ENCODE measurements at regions not wholly inside any gene's neighbourhood (a gene's known extent, or its start where the extent isn't known, plus 50 kb on each side); places are given as distances from the start of the nearest gene placed in this dataset.
A peak's percentile ranks its signal among the peaks of the same experiment; 100 is the strongest.
"Not testable (repeated sequence)": the region's sequence is repeated elsewhere in the genome, so short reads cannot be mapped to it uniquely, and the experiment has no call there.

DNA sequence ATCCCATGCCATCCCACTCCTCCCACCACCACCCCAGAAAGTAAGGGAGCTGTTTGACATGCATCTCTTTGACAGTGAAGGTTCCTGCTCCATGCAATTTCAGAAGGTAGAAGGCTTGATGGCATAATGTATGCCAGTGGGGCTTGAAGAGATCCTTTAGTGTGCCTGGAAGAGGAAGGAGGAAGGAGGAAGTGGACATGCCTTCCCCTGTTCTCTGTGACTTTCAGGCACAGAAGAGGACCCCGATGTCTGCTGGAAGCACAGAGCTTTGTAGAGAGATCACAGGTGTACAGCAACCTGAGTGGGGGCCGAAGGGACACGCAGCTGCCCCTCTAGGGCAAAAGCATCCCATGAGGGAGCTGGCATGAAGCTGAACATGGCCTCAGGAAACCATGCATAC lies 171.6 kb downstream of the CD47 start:
- no peak overlapping the region for H3K27ac ChIP-seq (ENCODE audit: low read depth in 1 of 2, low read length in 1 of 2)
- WGBS = 82% methylated on average over 3 of the region's 3 CpGs
- H3K27me3 ChIP-seq (ENCODE audit: control insufficient read depth in 2 of 2, insufficient read depth in 1 of 2, low read length in 1 of 2) = no peaks in the 10 kb centered on the region
- H3K9me3 ChIP-seq (ENCODE audit: control insufficient read depth in 2 of 2, insufficient read depth in 1 of 2, low read length in 1 of 2) = no peaks in the 10 kb centered on the region
- H3K4me1 ChIP-seq (ENCODE audit: control insufficient read depth in 2 of 2, insufficient read depth in 2 of 2, low read length in 2 of 2) = no peaks in the 10 kb centered on the region
- H3K36me3 ChIP-seq (ENCODE audit: control insufficient read depth in 2 of 2, insufficient read depth in 2 of 2, low read length in 1 of 2) = no peaks in the 10 kb centered on the region
- no peak for DNase-seq (ENCODE audit: low read depth in 6 of 9, low spot score in 9 of 9)
- no peak overlapping the region for H3K4me3 ChIP-seq (ENCODE audit: low read length in 2 of 2)

DNA sequence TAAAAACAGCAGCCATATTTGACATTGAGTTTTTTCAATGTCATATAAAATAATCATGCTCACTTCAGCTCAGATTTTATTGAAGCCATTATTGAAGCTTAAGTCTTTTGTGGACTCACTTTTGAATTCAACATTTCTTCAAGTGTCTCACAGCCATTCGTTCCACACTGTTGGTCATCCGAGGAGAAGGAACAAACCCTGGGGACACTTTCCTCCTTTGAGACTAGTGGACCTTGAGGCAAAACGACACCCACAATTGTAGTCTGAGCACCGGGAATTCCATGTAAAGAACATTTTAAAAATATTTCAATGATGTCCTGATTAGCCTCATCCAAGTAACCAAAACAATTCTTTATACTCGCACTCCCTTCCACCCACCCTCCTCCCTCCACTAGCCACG lies 174.7 kb downstream of the CD47 start:
- Histone ChIP-seq H3K36me3 (ENCODE audit: control insufficient read depth in 2 of 2, insufficient read depth in 2 of 2, low read length in 1 of 2) (no peaks in the 10 kb centered on the region), H3K4me1 (ENCODE audit: control insufficient read depth in 2 of 2, insufficient read depth in 2 of 2, low read length in 2 of 2) (peaks cover 0 to 3% of the 10 kb centered on the region in 2 donors), H3K27ac (ENCODE audit: low read depth in 1 of 2, low read length in 1 of 2) (no peak overlapping the region), H3K9me3 (ENCODE audit: control insufficient read depth in 2 of 2, insufficient read depth in 1 of 2, low read length in 1 of 2) (no peaks in the 10 kb centered on the region), H3K4me3 (ENCODE audit: low read length in 2 of 2) (no peak overlapping the region), H3K27me3 (ENCODE audit: control insufficient read depth in 2 of 2, insufficient read depth in 1 of 2, low read length in 1 of 2) (no peaks in the 10 kb centered on the region)
- 94% methylated on average over 6 of the region's 6 CpGs for WGBS
- DNase-seq (ENCODE audit: low read depth in 6 of 9, low spot score in 9 of 9) = no peak

DNA sequence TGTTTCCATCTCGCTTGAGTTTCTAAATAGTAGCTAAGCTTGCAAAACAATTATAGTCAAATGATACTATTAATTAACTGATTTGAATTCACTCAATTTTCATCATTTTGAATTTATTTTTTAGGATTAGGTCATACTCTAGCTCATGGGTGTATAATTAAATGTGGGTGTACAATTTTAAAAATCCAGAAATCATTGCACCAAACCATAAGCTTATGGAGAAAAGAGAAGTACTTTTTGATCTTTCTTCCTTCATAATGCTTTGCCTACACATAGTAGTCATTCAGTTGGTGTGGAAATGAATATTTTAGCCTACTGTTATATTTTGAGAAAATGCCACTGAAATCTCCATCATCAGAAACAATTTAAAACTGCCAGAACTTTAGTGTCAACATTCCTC lies 175.1 kb downstream of the CD47 start:
- Histone ChIP-seq H3K36me3 (ENCODE audit: control insufficient read depth in 2 of 2, insufficient read depth in 2 of 2, low read length in 1 of 2) (no peaks in the 10 kb centered on the region), H3K4me1 (ENCODE audit: control insufficient read depth in 2 of 2, insufficient read depth in 2 of 2, low read length in 2 of 2) (peaks cover 4 to 8% of the 10 kb centered on the region in 2 donors), H3K27me3 (ENCODE audit: control insufficient read depth in 2 of 2, insufficient read depth in 1 of 2, low read length in 1 of 2) (no peaks in the 10 kb centered on the region), H3K27ac (ENCODE audit: low read depth in 1 of 2, low read length in 1 of 2) (no peak overlapping the region), H3K4me3 (ENCODE audit: low read length in 2 of 2) (no peak overlapping the region), H3K9me3 (ENCODE audit: control insufficient read depth in 2 of 2, insufficient read depth in 1 of 2, low read length in 1 of 2) (no peaks in the 10 kb centered on the region)
- no peak for DNase-seq (ENCODE audit: low read depth in 6 of 9, low spot score in 9 of 9)
- WGBS = 99% methylated on average over 1 of the region's 1 CpG

DNA sequence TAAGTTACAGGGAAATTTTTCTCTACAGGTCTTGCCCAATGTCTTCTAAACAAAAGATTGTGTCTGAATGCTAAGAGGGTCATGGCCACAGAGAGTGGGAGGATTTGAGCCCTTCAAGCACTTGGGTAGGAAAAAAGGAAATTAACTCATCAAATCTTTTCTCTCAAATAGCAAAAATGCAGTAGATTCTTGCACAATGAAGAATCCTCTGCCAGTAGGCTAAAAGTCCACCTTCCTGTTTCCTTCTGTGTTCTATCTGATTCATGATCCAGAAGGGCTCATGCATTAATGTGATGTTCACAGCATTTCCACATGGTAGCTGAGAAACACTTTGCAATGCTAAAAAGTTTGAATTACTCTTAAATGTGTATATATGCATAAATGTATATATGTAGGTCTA lies 177.1 kb downstream of the CD47 start:
- Histone ChIP-seq H3K27me3 (ENCODE audit: control insufficient read depth in 2 of 2, insufficient read depth in 1 of 2, low read length in 1 of 2) (no peaks in the 10 kb centered on the region), H3K27ac (ENCODE audit: low read depth in 1 of 2, low read length in 1 of 2) (no peak overlapping the region), H3K36me3 (ENCODE audit: control insufficient read depth in 2 of 2, insufficient read depth in 2 of 2, low read length in 1 of 2) (no peaks in the 10 kb centered on the region), H3K4me3 (ENCODE audit: low read length in 2 of 2) (no peak overlapping the region), H3K9me3 (ENCODE audit: control insufficient read depth in 2 of 2, insufficient read depth in 1 of 2, low read length in 1 of 2) (no peaks in the 10 kb centered on the region), H3K4me1 (ENCODE audit: control insufficient read depth in 2 of 2, insufficient read depth in 2 of 2, low read length in 2 of 2) (peaks cover 6 to 16% of the 10 kb centered on the region in 2 donors)
- DNase-seq (ENCODE audit: low read depth in 6 of 9, low spot score in 9 of 9) = no peak

GRCh38 chr3:107911337-107912000 lies 179.4 kb downstream of the CD47 start:
- peaks cover 6 to 16% of the 10 kb centered on the region in 2 donors for H3K4me1 ChIP-seq (ENCODE audit: control insufficient read depth in 2 of 2, insufficient read depth in 2 of 2, low read length in 2 of 2)
- no peak for DNase-seq (ENCODE audit: low read depth in 6 of 9, low spot score in 9 of 9)
- H3K27ac ChIP-seq (ENCODE audit: low read depth in 1 of 2, low read length in 1 of 2) = no peak overlapping the region
- no peaks in the 10 kb centered on the region for H3K9me3 ChIP-seq (ENCODE audit: control insufficient read depth in 2 of 2, insufficient read depth in 1 of 2, low read length in 1 of 2)
- no peak overlapping the region for H3K4me3 ChIP-seq (ENCODE audit: low read length in 2 of 2)
- no peaks in the 10 kb centered on the region for H3K36me3 ChIP-seq (ENCODE audit: control insufficient read depth in 2 of 2, insufficient read depth in 2 of 2, low read length in 1 of 2)
- WGBS = 95% methylated on average over 3 of the region's 3 CpGs
- H3K27me3 ChIP-seq (ENCODE audit: control insufficient read depth in 2 of 2, insufficient read depth in 1 of 2, low read length in 1 of 2) = no peaks in the 10 kb centered on the region

DNA sequence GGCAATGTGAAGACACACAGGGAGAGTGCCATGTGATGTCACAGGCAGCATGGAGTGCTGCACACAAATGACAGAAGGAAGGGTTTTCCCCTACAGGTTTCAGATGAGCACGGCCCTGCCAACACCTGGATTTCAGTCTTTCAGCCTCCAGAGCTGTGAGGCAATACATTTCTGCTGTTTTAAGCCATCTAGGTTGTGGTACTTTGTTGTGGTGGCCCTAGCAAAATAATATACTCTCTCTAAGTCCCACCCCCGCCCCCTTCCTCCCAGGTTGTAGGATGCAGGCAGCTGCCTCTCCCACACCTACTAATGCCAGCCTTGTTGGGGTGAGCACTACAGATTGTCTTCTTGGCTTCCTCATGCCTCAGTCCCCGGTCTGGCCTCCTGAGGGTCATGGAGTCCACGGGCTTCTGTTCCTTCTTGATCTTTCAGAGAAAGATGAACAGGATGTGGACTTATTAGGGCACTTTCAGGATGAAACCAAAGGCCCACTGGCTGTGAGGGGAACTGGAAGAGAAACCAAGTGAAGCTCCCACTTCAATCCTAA lies 180.0 kb downstream of the CD47 start:
- 49% methylated on average over 4 of the region's 4 CpGs for WGBS
- DNase-seq (ENCODE audit: low read depth in 6 of 9, low spot score in 9 of 9) = peak in 8 of 9 donors; percentile 23 to 74 (median 38)

DNA sequence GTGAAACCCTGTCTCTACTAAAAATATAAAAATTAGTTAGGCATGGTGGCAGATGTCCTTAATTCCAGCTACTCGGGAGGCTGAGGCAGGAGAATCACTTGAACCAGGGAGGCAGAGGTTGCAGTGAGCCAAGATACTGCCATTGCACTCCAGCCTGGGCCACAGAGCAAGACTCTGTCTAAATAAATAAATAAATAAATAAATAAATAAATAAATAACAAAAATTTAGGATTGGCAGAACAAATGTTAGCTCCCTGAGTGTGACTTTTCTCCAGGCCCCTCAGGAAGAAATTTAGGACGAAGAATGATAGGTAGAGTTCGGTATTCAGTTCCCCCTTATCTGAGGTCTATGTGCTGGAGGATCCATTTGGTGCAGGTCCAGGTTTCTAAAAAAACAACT lies 181.2 kb downstream of the CD47 start:
- DNase-seq (ENCODE audit: low read depth in 6 of 9, low spot score in 9 of 9); H3K9me3 ChIP-seq (ENCODE audit: control insufficient read depth in 2 of 2, insufficient read depth in 1 of 2, low read length in 1 of 2); H3K27ac ChIP-seq (ENCODE audit: low read depth in 1 of 2, low read length in 1 of 2); H3K27me3 ChIP-seq (ENCODE audit: control insufficient read depth in 2 of 2, insufficient read depth in 1 of 2, low read length in 1 of 2); H3K36me3 ChIP-seq (ENCODE audit: control insufficient read depth in 2 of 2, insufficient read depth in 2 of 2, low read length in 1 of 2); H3K4me3 ChIP-seq (ENCODE audit: low read length in 2 of 2): not testable (repeated sequence)
- peaks cover 6 to 16% of the 10 kb centered on the region in 2 donors for H3K4me1 ChIP-seq (ENCODE audit: control insufficient read depth in 2 of 2, insufficient read depth in 2 of 2, low read length in 2 of 2)
- WGBS = 86% methylated on average over 3 of the region's 3 CpGs

More for the DNA sequence above, 180.0 kb downstream of the CD47 start:
- no peaks in the 10 kb centered on the region for H3K9me3 ChIP-seq (ENCODE audit: control insufficient read depth in 2 of 2, insufficient read depth in 1 of 2, low read length in 1 of 2)
- H3K27me3 ChIP-seq (ENCODE audit: control insufficient read depth in 2 of 2, insufficient read depth in 1 of 2, low read length in 1 of 2) = no peaks in the 10 kb centered on the region
- H3K4me1 ChIP-seq (ENCODE audit: control insufficient read depth in 2 of 2, insufficient read depth in 2 of 2, low read length in 2 of 2) = peaks cover 6 to 16% of the 10 kb centered on the region in 2 donors
- no peak overlapping the region for H3K4me3 ChIP-seq (ENCODE audit: low read length in 2 of 2)
- H3K36me3 ChIP-seq (ENCODE audit: control insufficient read depth in 2 of 2, insufficient read depth in 2 of 2, low read length in 1 of 2) = no peaks in the 10 kb centered on the region
- H3K27ac ChIP-seq (ENCODE audit: low read depth in 1 of 2, low read length in 1 of 2) = no peak overlapping the region

- H3K36me3 ChIP-seq (ENCODE audit: control insufficient read depth in 2 of 2, insufficient read depth in 2 of 2, low read length in 1 of 2) = no peaks in the 10 kb centered on the region
- H3K9me3 ChIP-seq (ENCODE audit: control insufficient read depth in 2 of 2, insufficient read depth in 1 of 2, low read length in 1 of 2) = no peaks in the 10 kb centered on the region
- H3K27ac ChIP-seq (ENCODE audit: low read depth in 1 of 2, low read length in 1 of 2) = no peak overlapping the region
- peaks cover 6 to 16% of the 10 kb centered on the region in 2 donors for H3K4me1 ChIP-seq (ENCODE audit: control insufficient read depth in 2 of 2, insufficient read depth in 2 of 2, low read length in 2 of 2)
- DNase-seq (ENCODE audit: low read depth in 6 of 9, low spot score in 9 of 9) = no peak
- H3K4me3 ChIP-seq (ENCODE audit: low read length in 2 of 2) = no peak overlapping the region
- no peaks in the 10 kb centered on the region for H3K27me3 ChIP-seq (ENCODE audit: control insufficient read depth in 2 of 2, insufficient read depth in 1 of 2, low read length in 1 of 2)
Measured at GRCh38 chr3:107907996-107908395, 182.8 kb downstream of the CD47 start.

DNA sequence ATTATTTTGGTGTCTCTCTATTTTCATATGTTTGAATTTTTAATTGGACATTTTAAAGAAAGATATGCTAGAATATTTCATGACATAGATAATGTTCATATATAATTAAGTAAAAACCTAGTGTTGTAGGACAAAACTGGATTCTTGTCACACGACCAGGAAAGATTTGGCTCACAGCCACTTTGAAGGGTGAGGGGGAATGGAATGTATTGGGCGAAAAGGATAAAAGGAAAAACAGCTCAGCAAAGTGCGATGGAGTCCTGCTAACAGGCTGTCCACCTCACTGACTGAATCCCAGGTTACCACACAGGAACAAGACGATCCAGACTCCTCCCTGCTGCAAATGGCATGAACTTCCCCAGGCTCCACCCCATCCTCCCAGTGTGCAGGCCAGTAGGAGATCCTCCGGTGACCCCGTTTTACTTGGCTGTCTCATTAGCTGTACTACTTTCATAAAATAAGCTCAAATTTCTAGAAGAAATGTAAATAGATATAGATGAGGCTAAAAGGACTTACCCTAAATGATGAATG lies 186.2 kb downstream of the CD47 start:
- Histone ChIP-seq H3K27ac (ENCODE audit: low read depth in 1 of 2, low read length in 1 of 2) (no peak overlapping the region), H3K4me1 (ENCODE audit: control insufficient read depth in 2 of 2, insufficient read depth in 2 of 2, low read length in 2 of 2) (no peaks in the 10 kb centered on the region), H3K4me3 (ENCODE audit: low read length in 2 of 2) (no peak overlapping the region), H3K36me3 (ENCODE audit: control insufficient read depth in 2 of 2, insufficient read depth in 2 of 2, low read length in 1 of 2) (no peaks in the 10 kb centered on the region), H3K27me3 (ENCODE audit: control insufficient read depth in 2 of 2, insufficient read depth in 1 of 2, low read length in 1 of 2) (no peaks in the 10 kb centered on the region), H3K9me3 (ENCODE audit: control insufficient read depth in 2 of 2, insufficient read depth in 1 of 2, low read length in 1 of 2) (no peaks in the 10 kb centered on the region)
- 94% methylated on average over 6 of the region's 6 CpGs for WGBS
- no peak for DNase-seq (ENCODE audit: low read depth in 6 of 9, low spot score in 9 of 9)

Data from thymus (tissue), 11 donors.